Cerebellar cortex (tissue), 1 donor: ENCODE measurements at regions not wholly inside any gene's neighbourhood (a gene's known extent, or its start where the extent isn't known, plus 50 kb on each side); places are given as distances from the start of the nearest gene placed in this dataset.

Experiments used
- DNase-seq: peaks from one replicate; pipeline ENCODE4 v3.0.0-alpha.2; 2015; ENCODE audit warnings: low spot score

- DNase-seq: no peak
Observed at GRCh38 chr4:32251126-32251525, 1531.0 kb downstream of the PCDH7 start.

GRCh38 chr4:32251926-32252325, 1531.8 kb downstream of the PCDH7 start:
- DNase-seq: no peak

GRCh38 chr4:32254216-32254615, 1534.0 kb downstream of the PCDH7 start:
- DNase-seq: no peak

DNA sequence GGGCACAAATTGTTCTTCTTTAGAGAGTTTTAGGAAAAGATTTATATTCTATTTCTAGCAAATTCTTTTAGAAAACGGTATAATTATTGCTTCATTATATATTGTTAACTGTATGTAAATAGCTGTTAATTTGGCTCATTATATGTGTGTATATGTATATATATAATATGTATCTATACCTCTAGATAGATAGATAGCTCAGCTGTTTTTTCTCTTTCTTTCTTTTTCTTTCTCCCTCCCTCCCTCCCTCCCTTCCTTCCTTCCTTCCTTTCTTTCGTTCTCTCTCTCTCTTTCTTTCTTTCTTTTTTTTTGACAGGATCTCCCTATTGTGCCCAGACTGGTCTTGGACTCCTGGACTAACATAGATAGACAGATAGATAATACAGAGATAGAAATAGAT, 1538.8 kb downstream of the PCDH7 start:
- DNase-seq: no peak

DNA sequence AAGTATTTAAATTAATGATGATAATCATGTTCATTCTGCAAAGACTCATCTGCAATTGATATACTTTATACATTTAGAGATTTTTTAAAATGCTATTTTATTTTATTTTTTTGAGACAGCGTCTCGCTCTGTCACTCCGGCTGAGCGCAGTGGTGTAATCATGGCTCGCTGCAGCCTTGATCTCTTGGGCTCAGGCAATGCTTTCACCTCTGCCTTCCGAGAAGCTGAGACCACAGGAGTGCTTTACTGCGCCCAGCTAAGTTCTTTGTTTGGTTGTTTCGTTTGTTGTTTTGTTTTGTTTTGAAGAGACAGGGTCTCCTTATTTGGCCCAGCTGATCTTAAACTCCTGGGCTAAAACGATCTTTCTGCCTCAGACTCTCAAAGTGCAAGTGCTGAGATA, 1541.0 kb downstream of the PCDH7 start:
- no peak for DNase-seq

DNA sequence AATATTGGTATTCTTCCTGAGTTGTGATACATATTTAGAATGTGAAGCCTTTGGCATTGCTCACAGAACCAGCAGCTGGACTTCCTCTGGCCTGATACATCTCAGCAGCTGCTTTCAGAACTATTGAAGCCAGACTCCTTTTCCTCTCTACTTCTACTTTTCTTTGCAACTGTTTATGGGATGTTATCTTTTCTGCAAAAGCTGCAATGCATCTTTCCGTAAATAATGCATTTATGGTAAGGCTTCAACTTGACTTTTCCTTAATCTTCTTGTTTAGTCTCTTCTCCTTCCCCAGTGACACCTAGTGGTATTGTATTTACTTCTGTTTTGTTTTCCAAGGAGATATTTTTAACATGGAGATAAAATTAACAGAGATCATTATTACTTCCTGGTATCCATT, 1548.7 kb downstream of the PCDH7 start:
- no peak for DNase-seq

DNA sequence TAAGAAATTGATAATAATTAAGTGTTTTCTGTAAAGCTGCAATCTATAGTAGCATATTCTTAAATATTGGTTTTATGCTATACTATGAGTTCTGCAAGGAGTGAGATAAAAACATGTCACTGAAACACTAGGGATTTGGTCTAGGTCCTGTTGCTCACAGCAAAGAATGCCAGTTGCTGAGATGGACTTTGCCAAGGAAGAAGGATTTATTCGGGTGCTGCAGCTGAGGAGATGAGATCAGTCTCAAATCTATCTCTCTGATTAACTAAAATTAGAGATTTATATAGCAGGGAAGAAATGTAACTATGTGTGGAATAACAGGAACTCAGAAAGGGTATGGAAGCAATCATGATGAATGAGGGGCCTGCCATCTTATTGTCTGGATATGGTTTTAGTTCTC, 1569.9 kb downstream of the PCDH7 start:
- no peak for DNase-seq

DNA sequence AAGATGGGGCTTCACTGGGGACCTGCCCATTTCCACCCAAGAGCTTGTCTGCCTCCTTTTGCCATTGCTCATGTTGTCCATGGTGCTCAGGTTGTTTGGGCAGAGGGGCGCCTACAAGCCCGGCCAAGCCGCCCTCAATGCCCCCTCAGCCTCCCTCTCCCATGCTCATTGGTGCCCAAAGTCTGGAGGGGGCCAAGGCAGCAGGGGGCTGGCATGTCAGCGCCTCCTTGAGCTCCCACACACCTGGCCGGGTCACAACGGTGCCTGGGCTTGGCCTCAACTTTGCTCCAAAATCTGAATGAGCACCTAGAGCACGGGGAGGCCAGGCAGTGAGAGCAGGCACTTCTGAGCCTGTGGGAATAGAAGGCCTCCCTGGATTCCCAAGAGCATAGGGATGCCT, 1598.8 kb downstream of the PCDH7 start:
- DNase-seq: no peak

- DNase-seq: no peak
Observed at GRCh38 chr4:32321421-32321820, 1601.3 kb downstream of the PCDH7 start.

DNA sequence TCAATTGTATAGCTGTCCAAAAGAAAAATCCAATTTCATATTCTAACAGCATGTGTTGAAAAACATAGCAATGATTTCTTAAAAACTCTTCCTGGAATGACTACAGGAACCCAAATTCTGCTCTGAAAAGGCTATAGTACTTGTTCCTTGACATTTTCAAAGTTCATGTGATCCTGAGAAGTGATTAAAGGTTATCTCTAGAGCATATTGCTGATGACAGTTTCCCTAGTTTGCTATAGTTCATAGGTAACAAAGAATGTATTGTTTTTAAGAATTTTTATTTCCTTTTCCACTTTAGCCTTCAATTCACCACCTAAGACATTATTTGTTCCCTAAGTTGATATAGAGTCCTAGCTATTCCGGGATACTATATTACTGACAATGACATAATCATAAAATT, 1614.6 kb downstream of the PCDH7 start:
- no peak for DNase-seq

DNA sequence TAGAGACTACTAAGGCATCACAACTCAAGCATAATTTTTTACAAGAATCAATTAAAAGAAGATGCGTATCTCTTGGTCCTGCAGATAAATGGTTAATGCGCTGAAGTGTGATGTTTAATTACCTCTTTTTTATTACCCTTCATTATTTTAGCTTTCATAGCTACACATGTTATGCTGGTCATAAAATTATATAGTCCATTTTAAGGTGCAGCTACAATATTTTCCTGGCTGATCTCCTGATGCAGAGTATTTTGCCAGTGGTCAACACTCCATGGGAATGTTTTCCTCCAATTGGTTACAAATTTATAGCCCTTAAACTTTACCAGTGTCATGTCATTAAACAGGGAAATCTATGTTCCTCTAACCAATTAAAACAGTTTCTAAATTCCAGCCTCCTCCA, 1617.2 kb downstream of the PCDH7 start:
- no peak for DNase-seq

- no peak for DNase-seq
Observed at GRCh38 chr4:32340591-32340990, 1620.4 kb downstream of the PCDH7 start.

GRCh38 chr4:32341342-32341741, 1621.2 kb downstream of the PCDH7 start:
- DNase-seq: no peak

DNA sequence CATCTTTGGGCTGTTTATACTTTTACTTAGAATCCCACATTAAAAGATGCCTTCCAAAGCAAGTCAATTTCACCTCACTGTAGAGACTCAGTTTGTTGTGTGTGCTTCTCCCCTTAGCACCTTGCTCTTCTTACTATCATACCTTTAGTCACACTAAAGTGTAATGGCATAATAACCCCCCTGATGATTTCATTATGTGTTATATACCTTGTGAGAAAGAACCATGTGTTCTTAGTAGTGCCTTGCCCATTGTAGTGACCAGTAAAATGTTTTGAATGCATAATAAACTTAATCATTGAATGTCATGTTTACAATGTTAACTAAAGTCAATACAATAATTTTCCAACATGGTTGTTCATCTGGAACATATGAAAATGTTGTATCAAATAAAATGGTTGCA, 1621.9 kb downstream of the PCDH7 start:
- DNase-seq: no peak

- DNase-seq: no peak
Observed at GRCh38 chr4:32349026-32349425, 1628.9 kb downstream of the PCDH7 start.

DNA sequence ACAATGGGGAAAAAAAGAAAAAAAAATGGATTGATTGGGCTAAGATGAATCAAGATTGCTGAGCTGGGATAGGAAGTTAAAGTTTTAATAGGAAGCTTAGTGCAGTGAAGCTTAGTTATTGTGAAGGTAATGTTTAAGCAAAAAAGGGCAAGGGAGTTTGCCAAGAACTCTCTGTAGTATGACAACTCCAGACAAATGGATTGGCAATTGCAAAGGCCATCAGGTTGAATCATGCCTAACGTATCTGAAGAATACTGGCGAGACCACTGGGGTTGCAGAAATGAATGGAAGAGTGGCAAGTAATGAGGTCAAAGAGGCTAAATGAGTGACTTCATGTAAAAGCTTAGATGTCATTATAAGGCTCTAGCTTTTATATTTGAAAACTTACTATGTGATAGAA, 1654.0 kb downstream of the PCDH7 start:
- DNase-seq: no peak

DNA sequence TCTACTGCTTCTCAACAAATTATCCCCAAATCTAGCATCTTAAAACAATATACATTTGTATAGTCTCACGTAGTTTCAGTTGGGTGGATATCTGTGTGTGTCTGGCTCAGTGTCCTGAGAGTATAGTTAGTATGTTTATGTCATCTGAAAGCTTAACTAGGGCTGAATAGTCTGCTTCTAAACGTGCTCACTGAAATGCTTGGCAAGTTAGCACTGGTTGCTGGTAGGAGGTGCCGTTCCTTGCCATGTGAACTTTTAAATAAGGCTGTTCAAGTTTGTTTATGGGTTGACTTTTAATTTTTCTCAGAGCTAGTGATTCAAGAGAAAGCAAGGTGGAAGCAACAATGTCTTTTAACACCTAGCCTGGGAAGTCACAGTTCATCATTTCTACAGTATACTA, 1673.6 kb downstream of the PCDH7 start:
- no peak for DNase-seq

GRCh38 chr4:32394255-32394654, 1674.1 kb downstream of the PCDH7 start:
- DNase-seq: no peak

DNA sequence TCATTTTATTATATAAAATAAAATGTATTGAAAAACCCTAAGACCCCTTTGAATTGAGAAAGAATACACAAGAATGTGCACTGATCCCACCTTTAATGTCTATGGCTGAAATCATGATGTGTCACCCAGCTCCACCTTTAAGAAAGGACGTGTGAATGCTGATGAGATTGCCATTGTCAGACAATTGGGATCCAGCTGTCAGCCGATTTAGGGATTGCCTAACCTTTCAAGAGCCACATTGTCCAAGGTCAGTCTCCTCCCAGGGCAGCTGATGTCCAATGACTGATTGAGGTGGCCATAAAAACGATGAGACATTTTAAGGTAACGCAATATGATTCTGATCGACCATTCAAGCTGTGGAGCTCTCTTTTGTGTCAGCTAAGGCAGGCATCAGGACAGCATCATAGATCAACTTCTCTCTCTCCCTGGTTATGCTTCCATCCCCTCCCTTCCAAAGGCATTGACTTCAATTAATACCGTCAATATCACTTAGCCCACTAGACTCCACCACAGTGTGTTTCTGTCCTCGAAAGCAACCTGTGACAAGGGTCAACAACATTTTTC, 1676.4 kb downstream of the PCDH7 start:
- no peak for DNase-seq

DNA sequence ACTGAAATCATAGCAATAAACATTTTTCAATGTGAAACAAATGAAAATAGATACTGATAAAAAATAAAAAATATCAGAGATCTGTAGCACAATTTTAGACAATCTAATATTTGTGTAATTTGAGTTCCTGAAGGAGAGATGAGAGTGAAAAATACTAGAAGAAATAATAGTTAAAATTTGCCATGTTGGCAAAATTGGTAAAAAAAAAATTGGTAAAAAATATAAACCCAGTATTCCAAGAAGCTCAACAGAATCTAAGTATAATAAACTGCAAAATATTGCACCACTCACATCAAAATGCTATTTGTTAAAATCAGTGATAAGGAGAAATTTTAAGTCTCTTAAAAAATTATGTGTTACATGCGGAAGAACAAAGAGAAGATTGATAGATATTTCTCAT, 1680.7 kb downstream of the PCDH7 start:
- DNase-seq: no peak

- DNase-seq: no peak
Observed at GRCh38 chr4:32417113-32417704, 1697.0 kb downstream of the PCDH7 start.

DNA sequence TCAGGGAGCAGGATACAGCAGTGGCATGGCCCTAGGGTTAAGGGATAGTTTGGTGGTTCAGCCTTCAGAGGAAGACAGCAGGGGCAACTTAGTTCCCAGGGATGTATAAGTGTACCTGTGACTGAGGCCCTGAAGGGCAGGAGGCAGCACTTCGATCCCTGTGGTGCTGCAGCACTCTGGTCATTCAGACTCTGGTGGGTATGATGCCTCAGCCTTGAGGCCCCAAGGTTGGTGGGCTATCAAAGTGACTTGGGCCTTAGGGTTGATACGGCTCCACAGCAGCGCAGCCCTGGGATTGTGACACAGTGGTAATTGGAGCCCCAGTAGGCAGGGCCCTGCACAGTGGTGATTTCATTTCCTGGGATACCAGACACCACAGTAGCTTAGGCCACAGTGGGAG, 1703.1 kb downstream of the PCDH7 start:
- no peak for DNase-seq

DNA sequence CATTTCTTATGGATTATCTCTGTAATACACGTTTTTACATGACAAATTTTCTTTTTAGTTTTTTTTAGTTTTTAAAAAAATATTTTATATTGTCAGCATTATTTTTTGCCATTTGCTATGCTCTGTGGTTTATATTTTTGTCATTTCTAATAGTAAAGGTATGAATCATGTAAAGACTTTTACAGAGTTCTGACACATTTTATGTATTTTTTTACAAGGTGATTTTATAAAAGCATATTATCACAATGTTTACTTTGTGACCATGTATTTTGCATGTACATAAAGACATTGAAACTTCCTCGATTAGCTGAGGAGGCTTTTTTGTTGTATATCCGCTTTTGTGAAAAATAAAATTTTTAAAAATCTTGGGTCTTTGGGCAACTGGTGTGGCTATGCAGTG, 1705.1 kb downstream of the PCDH7 start:
- DNase-seq: no peak

DNA sequence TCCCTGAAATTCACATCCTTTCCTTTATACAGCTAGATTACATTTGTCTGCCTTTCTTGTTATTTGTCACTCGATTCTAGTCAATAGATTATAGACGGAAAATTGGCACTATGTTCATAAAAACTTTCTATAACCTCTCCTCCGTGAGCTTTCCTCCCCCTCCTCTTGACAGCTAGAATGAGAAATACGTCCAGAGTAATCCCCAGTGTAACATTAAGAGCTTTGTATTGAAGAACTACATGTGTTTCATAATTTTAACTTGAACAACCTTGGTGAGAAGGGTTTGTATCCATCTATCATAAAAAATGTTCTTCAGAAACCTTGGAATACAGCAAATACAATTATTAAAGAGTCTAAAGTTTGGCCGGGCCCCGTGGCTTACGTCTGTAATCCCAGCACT, 1707.4 kb downstream of the PCDH7 start:
- DNase-seq: no peak

- DNase-seq: no peak
Observed at GRCh38 chr4:32429151-32429550, 1709.0 kb downstream of the PCDH7 start.
